DMS53 treated with DMSO at 0.1 percent for 48 hours (cell line): ENCODE measurements at regions not wholly inside any gene's neighbourhood (a gene's known extent, or its start where the extent isn't known, plus 50 kb on each side); places are given as distances from the start of the nearest gene placed in this dataset.
A peak's percentile ranks its signal among the peaks of the same experiment; 100 is the strongest.
"Not testable (repeated sequence)": the region's sequence is repeated elsewhere in the genome, so short reads cannot be mapped to it uniquely, and the experiment has no call there.

ENCODE experiments used
- DNase-seq: peaks from one replicate; lab custom pipeline; 2025; ENCODE audit not compliant: unreplicated experiment; lab: John Stamatoyannopoulos, UW

DNA sequence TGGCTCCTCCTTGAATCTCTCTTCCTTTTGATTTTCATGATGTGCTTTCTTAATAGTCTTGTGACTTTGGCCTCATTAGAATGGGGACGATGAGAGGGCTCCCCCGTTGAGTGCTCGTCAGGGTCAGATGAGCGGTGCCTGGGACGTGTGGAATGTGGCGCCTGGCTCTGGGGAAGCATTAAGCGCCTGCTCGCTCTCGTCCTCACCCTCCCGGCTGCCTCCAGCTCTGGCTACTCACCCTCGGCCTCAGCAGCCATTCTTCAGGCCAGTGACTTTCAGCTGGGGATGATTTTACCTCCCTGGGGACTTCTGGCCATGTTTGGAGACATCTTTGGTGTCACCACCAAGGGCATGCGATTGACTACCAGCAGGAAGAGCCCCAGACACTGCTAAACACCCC, 69.7 kb downstream of the RPS6KA4 start:
- DNase-seq: no peak

DNA sequence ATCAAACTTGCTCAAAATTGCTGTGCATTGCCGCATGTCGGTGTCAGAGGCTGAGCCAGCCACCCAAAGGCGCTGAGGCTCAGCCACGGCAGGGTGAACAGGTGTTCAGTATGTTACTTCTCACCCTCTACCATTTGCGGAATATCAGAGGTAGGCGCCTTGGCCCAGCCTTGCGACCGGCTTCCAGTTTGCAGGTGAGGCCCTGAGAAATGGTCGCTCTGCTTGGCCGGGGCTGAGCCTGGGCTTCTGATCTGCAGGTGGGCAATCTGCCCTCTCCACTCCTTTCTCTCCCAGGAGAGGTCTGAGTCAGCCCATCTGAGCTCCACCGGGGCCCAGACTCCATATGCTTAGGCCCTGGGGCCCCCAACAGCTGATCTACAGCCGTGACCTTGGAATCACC, 71.0 kb downstream of the RPS6KA4 start:
- no peak for DNase-seq

DNA sequence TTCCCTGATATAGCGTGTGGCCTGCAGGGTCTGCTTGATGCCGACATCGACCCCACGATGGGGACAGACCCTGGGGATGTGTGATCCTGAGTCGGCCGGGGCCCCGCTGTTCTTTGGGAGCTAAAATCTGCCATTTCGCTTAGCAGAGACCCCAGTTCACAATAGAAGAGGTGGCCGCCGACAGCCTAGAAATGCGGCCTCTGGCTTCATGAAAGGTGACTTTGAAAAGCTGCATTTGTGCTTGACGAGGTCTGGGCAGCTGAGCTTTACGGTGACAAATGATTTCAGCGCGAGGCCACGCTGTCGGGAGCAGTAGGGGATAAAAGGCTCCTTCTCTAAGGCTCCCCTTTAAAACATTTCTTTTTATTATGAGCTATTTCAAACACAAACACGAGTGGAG, 71.7 kb downstream of the RPS6KA4 start:
- no peak for DNase-seq

DNA sequence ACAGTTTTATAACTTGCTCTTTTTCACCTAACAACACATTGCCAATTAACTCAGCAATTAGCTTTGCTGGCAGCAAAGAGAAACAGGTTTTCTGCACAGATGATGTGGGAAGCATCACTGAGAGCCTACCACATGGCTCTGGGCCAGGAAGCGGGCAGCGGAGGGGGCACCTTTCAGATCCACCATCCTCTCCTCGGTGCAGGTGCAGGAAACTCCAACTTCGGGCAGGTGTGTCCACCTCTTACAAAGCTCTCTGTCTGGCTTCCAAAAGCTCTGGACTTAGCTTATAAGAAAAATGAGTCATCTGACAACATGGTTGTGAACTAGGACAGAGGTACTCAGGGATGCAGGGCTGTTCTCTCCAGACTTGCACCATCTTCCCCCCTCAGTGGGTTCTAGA, 77.0 kb downstream of the RPS6KA4 start:
- DNase-seq: no peak

DNA sequence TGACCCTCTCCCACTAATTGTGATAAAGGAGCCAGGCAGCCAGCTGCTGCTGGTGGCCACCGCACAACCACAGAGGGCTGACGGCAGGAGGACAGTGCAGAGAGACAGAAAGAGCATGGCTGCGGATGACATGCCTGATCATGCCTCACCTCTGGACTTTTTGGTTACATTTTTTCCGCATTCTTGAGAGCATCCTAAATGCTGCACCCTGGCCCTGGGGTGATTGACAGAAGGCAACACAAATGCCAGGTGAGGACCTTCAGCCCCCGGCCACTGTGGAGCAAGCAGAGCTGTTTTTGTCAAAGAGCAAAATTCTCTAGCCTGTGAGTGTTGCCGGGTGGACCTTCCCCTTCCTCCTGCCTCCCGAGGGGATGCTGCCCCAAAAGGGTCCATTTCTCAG, 78.5 kb downstream of the RPS6KA4 start:
- DNase-seq: no peak

DNA sequence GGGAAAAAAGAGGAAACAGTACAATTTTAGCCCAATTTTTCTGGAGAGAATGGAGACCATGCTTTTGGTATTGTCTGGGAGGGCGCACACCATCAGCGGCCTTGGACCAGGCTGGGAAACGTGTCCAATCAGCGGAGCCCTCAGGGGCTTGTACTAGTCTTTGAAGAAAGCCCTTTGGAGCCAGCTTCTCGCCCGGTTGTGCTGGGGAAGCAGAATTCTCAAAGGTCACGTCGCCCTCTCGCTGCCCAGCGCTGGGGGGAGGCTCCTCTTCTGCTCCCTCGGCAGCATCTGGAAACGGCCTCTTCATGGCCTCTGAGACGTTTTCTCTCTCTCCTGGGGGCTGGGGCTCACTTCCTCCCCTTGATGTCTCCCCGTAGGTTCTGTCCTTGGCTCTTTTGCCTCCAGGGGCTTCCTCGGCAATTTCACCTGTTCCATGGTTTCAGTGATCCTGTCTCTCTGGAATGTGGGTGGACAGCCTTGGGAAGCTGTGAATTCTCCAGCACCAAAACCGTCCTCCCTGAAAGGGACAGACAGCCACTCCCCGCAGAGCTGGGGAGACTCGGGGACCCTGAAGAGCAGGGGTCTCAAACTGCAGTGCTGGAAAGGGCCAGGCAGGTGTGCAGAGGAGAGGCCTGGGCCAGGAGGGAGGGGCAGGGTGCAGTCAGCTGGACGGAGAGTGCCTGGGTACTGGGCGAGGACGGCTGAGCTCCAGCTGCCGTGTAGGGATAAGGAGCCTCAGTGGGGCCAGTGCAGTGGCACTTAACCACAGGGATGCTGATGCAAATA, 80.2 kb downstream of the RPS6KA4 start:
- DNase-seq: no peak

DNA sequence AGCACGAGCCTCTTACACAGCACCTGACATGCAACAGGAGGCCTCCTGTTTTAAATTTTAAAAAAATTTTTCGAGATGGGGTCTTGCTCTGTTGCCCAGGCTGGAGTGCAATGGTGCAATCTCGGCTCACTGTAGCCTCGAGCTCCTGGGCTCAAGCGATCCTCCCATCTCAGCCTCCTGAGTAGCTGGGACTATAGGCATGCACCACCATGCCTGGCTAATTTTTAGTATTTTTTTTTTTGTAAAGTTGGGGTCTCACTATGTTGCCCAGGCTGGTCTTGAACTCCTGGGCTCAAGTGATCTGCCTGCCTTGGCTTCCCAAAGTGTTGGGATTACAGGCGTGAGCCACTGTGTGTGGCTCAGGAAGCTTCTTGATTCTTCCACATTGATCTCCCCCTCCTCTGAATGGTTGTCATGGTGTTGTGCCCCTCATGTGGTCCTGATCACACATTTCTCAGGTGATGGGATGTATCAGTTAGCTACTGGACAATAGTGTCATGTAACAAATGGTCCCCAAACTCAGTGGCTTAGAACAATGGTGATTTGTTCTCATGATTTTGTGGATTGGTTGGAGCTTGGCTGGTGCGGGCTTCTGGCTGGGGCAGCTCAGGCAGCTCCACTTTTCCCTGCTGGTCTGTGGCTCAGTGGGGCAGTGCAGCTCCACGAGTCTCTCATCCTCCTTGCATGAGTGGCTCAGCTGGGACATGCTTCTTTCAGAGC, 81.0 kb downstream of the RPS6KA4 start:
- DNase-seq: not testable (repeated sequence)

DNA sequence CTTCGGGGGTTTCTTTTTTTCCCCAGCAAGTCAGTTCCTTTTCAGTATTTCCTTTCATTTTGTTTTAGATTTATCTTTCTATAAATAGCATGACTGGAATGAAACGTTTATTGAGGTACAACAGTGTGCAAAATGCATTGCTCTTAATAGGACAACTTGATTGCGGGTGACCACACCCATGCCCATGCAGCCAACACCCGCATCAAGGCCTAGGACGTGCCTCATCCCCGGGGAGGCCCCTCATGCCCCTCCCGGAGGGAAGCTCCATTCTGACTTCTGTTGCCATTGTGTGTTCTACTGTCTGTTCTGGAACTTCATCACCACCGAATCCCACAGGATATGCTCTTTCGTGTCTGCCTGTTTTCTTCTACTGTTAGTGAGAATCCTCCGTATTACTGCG, 82.2 kb downstream of the RPS6KA4 start:
- DNase-seq: no peak

DNA sequence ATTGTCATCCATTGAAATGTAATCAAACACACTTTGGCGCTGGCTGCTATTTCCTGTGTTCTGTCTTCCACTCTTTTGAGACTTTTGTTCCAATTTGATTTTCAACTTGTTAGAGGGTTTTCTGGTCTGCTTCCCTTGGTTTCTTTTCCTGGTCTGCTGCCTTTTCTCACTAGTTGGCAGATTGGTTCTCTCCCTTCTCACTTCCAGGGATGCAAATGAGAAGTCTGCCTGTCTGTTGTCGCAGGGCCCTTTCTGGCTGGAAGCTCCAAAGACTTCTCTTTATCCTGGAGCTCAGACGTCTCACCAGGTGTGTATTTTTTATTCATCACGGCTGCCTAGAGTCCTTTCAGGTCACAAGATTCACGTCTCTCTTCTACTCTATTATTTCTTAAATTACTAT, 84.0 kb downstream of the RPS6KA4 start:
- DNase-seq: no peak

DNA sequence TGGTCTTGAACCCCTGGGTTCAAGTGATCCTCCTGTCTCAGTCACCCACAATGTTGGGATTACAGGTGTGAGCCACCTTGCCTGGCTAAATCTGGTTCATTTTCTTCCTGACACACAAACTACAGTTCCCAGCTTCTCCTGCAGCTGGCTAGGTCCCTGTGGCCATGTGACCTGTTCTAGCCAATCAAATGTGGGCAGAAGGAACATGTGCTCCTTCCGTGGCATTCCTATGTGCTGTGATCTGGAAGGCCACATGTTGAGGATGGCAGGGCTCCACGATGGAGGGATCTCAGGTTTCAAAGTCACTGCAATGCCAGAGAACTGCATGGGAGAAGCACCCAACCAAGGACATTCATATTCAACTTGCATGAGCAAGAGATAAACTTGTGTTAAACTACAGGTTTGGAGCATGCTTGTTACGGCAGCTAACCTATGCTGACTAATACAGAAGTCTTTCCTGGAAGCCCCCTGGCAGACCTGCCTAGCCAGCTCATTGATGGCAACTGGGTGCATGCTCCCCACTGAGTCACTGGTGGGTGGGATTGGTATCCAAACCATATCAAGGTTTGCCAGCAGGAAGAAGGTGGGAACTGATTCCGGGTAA, 86.0 kb downstream of the RPS6KA4 start:
- no peak for DNase-seq

DNA sequence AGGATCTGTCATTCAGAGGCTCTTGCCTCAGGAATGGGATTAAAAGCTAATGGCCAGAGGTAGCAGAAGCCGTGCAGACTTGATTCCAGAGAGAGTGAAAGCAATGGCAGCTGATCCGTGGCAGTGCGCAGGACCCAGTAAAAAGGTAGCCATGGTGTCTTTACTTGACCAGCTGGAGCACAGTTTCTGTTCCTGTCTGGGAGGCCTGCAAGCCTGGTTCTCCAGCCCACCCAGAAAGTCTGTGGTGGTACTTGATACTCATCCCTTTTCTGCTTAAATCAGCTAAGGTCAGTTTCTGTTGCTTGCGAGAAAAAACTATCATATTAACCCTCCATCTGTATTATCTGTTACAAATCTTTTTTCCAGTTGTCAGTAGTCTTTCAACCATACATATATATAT, 86.7 kb downstream of the RPS6KA4 start:
- no peak for DNase-seq

DNA sequence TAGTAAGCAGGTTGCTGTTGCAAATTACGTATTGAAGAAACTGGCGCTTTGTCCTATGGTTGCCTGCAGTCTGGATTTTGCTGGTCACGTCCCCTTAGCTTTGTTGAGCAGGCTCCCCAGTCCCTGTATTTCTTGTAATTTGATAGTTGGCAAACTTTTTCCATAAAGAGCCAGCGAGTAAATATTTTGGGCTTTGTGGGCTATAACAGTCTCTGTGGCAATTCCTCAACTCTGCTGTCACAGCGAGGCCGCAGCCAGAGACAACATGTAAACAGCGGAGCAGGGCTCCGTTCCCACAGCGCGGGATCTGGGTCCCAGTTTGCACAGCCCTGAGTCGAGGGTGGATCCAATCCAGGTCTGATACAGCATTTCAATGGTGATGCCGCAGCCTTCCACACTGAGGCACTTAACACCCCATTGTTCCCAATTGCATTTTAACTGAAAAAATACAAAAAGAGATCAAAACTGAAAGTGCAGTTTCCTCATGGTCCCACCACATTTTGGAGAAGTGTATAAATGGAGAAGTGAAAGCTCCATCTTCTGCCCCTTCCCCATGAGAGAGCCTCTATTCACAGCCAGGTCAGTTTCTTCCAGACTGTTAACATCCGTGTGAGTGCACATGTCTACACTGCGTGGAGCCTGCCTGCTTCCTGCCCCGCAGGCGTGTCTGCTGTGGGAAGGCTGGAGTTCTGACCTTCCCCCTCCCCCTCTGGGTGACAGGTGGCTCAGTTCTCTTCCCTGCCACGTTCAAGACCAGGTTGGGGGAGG, 89.1 kb downstream of the RPS6KA4 start:
- no peak for DNase-seq

DNA sequence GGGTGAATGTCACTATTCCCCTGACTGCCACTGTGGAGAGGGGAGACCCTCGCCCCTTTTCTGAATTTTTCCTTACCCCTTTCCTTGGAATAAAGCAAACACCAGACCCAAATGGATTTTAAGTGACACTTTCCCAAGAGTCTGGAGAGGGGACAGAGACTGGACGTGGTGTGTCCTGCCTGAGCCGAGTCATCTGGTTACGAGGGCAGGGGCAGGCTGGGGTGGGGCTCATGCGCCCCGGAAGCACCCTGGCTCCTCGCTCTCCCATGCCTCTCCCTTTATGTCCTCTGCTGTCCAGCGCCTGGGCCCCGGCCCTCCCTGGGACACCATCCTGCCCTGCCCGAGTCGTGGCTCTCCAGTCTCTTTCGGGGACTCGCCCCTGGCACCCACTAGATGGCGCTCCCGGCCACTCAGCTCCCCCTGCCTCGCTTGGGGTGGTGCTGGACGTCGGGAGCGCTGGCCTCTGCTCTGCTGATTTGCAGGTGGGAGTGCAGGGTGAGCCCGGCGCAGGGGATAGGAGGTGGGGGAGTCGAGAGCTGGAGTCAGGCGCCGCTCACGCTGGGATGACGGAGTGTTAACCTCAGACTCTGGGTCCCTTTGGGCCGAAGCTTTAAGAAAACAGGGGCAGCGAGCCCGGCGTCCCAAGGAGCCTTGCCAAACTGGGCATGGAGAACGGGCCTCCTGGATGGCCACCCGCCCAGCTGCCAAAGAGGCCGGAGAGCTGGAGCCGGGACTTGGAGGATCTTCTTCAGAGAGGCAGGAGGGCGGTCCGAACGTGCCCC, 89.8 kb downstream of the RPS6KA4 start:
- peak; percentile 26 for DNase-seq

DNA sequence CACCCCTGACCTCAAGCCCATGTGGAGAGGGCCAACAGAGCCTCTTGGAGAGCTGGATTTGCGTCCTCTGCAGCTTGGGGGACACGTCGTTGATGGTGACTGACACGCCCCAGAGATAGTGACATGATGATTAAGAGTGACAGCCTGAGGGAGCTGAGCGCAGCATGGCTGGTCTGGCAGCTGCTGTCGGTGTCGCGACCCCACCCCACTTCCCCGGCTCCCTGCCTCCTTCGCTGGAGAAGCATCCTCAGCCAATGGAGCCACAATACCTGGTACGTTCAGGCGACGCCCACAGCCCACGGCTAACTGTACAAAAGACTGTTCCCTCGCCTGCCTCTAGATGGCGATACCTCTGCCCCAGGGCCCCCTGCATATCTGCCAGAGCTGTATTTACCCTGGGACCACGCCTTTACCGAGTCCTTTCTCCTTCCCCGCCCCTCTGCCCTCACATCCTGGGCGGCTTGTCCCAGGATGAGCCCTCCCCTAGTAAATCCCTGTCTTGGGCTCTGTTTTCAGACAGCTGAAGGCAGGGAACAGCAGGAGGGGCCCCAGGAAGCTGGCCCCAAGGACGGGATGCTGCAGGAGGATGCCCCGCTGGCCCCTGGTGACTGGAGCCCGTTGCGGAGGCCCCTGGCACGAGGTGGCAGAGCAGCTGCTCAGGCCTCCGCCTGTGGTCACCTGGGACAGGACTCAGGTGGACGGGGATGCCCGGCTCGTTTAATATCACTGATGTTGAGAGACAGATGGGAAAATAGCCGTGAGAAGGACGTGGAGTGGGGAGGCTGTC, 90.6 kb downstream of the RPS6KA4 start:
- DNase-seq: peak; percentile 14

DNA sequence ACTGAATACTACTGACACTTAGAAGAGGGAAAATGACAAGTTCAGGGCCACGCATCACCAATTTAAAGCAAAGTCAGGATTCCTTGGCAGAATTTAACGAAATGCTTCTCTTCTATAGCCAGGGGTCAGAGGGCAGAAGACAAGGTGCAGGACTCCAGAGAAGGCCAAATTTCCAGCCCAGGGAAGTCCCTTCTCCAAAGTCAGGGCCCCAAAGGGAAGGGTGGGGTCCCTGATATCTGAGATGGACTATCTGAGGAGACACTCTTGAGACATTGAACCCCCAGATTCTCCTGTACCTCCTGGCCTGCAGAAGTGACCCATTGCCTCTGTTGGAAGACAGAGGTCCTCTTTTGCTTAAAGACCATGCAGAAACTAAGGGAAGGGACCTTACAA, 91.2 kb downstream of the RPS6KA4 start:
- no peak for DNase-seq

DNA sequence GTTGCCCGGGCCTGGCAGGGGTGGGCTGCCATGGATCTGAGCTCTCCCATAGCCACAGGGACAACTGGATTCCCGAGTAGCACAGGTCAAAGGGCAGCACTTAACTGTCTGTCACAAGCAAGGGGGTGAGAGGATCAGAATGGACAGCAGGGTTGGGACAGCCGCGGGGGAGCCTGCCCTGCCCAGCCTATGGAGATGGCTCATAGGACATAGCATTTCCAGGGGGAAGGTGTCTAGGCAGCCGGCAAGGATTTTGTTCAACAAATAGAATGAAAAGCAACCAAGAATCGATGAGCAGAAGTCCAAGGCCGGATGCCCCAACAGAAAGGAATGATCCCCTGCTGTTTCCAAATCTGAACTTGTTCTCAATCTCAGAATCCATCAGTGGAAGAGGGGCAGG, 92.9 kb downstream of the RPS6KA4 start:
- no peak for DNase-seq

DNA sequence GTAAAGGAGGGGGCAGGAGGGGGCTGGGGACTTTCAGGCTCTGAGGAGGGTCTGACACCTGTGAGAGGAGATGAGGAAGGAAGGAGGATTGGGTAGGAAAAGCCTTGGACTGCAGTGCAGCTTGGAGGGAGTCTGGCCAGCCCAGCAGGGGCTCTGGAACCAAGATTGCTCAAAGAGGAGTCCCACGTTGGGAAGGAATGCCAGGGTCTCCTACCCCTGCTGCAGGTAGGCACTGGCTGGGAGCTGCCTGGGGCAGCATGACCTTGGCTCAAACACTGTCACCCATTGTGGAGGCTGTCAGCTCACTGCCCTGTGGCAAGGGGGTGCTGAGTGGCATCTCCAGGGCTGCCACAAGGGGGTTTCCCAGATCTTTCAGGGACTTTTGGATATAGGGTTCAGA, 94.5 kb downstream of the RPS6KA4 start:
- DNase-seq: no peak

DNA sequence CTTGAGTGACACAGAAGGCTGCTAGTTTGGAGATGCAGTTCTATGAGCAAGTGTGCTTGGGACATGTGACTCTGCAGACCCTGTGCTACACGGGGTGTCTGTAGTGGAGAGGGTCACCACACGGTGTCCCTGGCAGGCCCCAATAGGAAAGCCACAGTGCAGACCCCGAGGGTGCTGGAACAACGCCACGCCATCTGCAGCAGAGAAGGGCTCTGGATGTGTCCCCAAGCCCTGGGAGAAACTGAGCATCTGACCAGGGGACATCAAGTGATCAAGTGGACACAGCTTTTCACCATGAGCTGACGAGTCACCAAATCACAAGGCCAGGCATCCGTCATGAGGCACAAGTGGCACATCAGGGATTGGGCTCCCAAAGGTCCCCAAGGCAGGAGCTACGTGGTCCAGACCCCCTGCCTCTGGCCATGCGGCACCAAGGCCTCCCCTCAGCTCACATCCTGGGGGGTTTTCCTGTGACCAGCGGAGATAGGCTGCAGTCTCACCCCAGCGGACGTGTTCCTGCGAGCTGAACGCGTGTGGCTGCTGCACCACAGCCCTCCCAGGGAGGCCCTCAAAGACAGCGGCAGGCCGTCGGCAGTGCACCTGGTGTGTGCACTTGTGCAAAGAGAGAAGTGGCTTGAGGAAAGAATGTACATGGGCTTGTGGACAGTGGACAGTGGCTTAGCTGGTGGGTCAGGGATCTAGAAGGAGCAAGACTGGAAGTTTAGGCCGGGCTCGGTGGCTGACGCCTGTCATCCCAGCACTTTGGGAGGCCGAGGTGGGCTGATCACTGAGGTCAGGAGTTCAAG, 96.7 kb downstream of the RPS6KA4 start:
- no peak for DNase-seq
